ENCODE measurements at regions not wholly inside any gene's neighbourhood (a gene's known extent, or its start where the extent isn't known, plus 50 kb on each side); places are given as distances from the start of the nearest gene placed in this dataset.

DNA sequence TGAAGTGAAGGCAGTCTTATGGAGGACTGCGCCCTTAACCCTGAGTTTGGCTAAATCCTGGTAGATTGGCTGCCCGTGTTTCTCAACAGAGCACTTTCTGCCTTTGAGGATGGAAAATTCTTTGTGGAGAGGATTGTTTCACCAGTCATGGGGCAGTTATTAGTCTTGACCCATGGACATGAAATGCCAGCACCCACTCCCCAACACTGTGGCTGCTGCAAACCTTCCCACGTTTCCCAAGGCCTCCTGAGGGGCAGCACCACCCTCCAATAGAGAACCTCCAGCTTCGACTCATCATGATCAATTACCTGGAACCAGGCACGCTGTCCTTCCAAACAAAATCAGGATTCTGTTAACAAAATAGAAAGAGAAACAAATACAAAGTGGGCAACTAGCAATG, 117.8 kb downstream of the PXDC1 start:
- no peaks in the 10 kb centered on the region for H3K36me3 ChIP-seq
- H3K27ac ChIP-seq, result no peak overlapping the region
- intact Hi-C loops (cut with DNase I), result no loop called here
- H3K4me3 ChIP-seq, result no peak overlapping the region
- DNase-seq, result no peak
- H3K9ac ChIP-seq (ENCODE audit: low read depth in 2 of 2, low read length in 2 of 2), result no peak overlapping the region
- H3K27me3 ChIP-seq, result no peaks in the 10 kb centered on the region
- no peaks in the 10 kb centered on the region for H3K4me1 ChIP-seq
- no peaks in the 10 kb centered on the region for H3K9me3 ChIP-seq
- TF ChIP-seq, protein P1, sequence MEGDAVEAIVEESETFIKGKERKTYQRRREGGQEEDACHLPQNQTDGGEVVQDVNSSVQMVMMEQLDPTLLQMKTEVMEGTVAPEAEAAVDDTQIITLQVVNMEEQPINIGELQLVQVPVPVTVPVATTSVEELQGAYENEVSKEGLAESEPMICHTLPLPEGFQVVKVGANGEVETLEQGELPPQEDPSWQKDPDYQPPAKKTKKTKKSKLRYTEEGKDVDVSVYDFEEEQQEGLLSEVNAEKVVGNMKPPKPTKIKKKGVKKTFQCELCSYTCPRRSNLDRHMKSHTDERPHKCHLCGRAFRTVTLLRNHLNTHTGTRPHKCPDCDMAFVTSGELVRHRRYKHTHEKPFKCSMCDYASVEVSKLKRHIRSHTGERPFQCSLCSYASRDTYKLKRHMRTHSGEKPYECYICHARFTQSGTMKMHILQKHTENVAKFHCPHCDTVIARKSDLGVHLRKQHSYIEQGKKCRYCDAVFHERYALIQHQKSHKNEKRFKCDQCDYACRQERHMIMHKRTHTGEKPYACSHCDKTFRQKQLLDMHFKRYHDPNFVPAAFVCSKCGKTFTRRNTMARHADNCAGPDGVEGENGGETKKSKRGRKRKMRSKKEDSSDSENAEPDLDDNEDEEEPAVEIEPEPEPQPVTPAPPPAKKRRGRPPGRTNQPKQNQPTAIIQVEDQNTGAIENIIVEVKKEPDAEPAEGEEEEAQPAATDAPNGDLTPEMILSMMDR (IDR thresholded peaks at IDR 0.05), result no peak

- Histone ChIP-seq H3K36me3 (no peaks in the 10 kb centered on the region), H3K9ac (ENCODE audit: low read depth in 2 of 2, low read length in 2 of 2) (no peak overlapping the region), H3K27ac (no peak overlapping the region), H3K4me3 (no peak overlapping the region), H3K4me1 (no peaks in the 10 kb centered on the region), H3K27me3 (no peaks in the 10 kb centered on the region), H3K9me3 (no peaks in the 10 kb centered on the region)
- intact Hi-C loops (cut with DNase I), result no loop called here
- DNase-seq, result no peak
- TF ChIP-seq, protein P1 (IDR thresholded peaks at IDR 0.05), result no peak
These were observed 119.6 kb downstream of the PXDC1 start for GRCh38 chr6:3631877-3632276.

DNA sequence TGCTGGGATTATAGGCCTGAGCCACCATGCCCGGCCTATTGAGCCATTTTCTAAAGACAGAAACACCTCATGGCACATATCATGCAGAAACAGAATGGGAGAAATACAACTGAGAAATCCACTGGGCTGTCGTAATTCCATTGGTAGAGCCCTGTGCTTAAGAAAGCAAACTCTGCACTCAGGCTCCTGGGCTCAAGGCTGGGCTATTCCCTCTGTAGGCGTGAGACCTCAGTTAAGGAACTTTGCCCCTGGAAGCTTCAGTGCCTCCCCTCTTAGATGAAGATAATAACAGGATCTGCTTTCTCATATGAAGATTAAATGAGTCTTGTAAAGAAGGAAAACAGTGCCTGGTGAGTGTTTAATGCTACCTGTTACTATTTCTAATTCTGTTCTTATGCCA, 120.3 kb downstream of the PXDC1 start:
- Histone ChIP-seq H3K36me3 (no peaks in the 10 kb centered on the region), H3K9me3 (no peaks in the 10 kb centered on the region), H3K4me3 (no peak overlapping the region), H3K27me3 (no peaks in the 10 kb centered on the region), H3K4me1 (no peaks in the 10 kb centered on the region), H3K9ac (ENCODE audit: low read depth in 2 of 2, low read length in 2 of 2) (no peak overlapping the region), H3K27ac (no peak overlapping the region)
- TF ChIP-seq, protein P1 (IDR thresholded peaks at IDR 0.05), result no peak
- DNase-seq, result no peak
- intact Hi-C loops (cut with DNase I), result no loop called here

- TF ChIP-seq, protein P1 (IDR thresholded peaks at IDR 0.05), result no peak
- Histone ChIP-seq H3K9ac (ENCODE audit: low read depth in 2 of 2, low read length in 2 of 2) (no peak overlapping the region), H3K27ac (no peak overlapping the region), H3K9me3 (no peaks in the 10 kb centered on the region), H3K27me3 (no peaks in the 10 kb centered on the region), H3K36me3 (no peaks in the 10 kb centered on the region), H3K4me1 (no peaks in the 10 kb centered on the region), H3K4me3 (no peak overlapping the region)
- no peak for DNase-seq
- intact Hi-C loops (cut with DNase I), result no loop called here
These were observed 121.2 kb downstream of the PXDC1 start for GRCh38 chr6:3630258-3630835.

GRCh38 chr6:3627956-3628835, 123.3 kb downstream of the PXDC1 start:
- Histone ChIP-seq H3K27me3 (no peaks in the 10 kb centered on the region), H3K4me3 (no peak overlapping the region), H3K36me3 (no peaks in the 10 kb centered on the region), H3K4me1 (no peaks in the 10 kb centered on the region), H3K9ac (ENCODE audit: low read depth in 2 of 2, low read length in 2 of 2) (no peak overlapping the region), H3K9me3 (no peaks in the 10 kb centered on the region), H3K27ac (no peak overlapping the region)
- no peak for DNase-seq
- intact Hi-C loops (cut with DNase I), result no loop called here
- TF ChIP-seq, protein P1 (IDR thresholded peaks at IDR 0.05), result no peak

Data from colonic mucosa (tissue), 4 donors.